ENCODE measurements at regions not wholly inside any gene's neighbourhood (a gene's known extent, or its start where the extent isn't known, plus 50 kb on each side); places are given as distances from the start of the nearest gene placed in this dataset.

GRCh38 chr5:98519571-98519970 is 253.9 kb upstream of the RGMB start:
- no peak for TF ChIP-seq PATZ1 (CRISPR knock-in tag; IDR thresholded peaks at IDR 0.05; ENCODE audit: borderline replicate concordance)
- no peak for TF ChIP-seq ESRRG (CRISPR knock-in tag; IDR thresholded peaks at IDR 0.05)
- TF ChIP-seq RARB (CRISPR knock-in tag; IDR thresholded peaks at IDR 0.05): no peak
- TF ChIP-seq ARNTL (CRISPR knock-in tag; IDR thresholded peaks at IDR 0.05; ENCODE audit: borderline replicate concordance, low read depth): no peak
